ENCODE measurements at regions not wholly inside any gene's neighbourhood (a gene's known extent, or its start where the extent isn't known, plus 50 kb on each side); places are given as distances from the start of the nearest gene placed in this dataset.

DNA sequence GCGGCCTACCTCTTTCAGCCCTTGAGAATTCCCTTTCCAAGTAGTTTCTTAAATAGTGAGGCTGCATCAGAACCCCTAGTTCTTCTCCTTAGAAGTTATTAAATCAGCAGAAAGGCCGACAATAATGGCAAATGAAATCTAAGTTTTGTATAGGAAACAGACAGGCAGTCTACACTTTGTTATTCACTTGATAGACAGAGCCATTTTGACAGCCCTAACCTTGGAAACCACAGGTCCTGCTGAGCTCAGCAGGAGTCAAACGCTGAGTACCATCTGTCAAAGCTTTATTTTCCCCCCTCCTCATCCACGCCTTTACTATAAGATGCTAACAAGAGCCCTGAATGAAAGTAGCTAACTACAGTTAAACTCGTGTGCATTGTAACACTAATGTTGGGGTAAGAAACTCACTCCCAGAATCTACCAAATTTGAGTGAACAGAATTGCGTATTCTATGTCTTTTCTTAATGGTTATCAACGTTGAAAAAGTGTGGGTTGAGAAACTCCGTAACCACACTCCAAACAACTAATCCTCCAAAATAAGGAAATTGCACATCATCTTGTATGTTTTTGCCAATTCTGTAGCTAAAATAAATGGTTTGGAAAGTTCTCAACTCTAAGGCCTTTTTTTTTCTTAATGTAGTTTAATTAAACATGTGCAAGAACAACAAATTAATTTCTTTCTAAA is 90.6 kb upstream of the EFEMP1 start:
- H3K27ac ChIP-seq, result peak overlapping the region; percentile 42 to 58 (median 49)
- no peaks in the 10 kb centered on the region for H3K9me3 ChIP-seq
- ATAC-seq (no peak), DNase-seq (no peak)
- intact Hi-C loops (cut with DNase I), result no loop called here
- H3K36me3 ChIP-seq (replicated peaks in 1 of 2; ENCODE audit: insufficient read depth in 1 of 2, low read depth in 2 of 2), result no peaks in the 10 kb centered on the region
- no peaks in the 10 kb centered on the region for H3K27me3 ChIP-seq
- TF ChIP-seq, protein P1, sequence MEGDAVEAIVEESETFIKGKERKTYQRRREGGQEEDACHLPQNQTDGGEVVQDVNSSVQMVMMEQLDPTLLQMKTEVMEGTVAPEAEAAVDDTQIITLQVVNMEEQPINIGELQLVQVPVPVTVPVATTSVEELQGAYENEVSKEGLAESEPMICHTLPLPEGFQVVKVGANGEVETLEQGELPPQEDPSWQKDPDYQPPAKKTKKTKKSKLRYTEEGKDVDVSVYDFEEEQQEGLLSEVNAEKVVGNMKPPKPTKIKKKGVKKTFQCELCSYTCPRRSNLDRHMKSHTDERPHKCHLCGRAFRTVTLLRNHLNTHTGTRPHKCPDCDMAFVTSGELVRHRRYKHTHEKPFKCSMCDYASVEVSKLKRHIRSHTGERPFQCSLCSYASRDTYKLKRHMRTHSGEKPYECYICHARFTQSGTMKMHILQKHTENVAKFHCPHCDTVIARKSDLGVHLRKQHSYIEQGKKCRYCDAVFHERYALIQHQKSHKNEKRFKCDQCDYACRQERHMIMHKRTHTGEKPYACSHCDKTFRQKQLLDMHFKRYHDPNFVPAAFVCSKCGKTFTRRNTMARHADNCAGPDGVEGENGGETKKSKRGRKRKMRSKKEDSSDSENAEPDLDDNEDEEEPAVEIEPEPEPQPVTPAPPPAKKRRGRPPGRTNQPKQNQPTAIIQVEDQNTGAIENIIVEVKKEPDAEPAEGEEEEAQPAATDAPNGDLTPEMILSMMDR (IDR thresholded peaks at IDR 0.05), result no peak
- no peak for TF ChIP-seq POLR2A (IDR thresholded peaks at IDR 0.05)
- peaks cover 32% of the 10 kb centered on the region for H3K4me1 ChIP-seq
- WGBS, 2 donors, result 56 to 62% methylated on average over 8 of the region's 8 CpGs
- no peak overlapping the region for H3K4me3 ChIP-seq

DNA sequence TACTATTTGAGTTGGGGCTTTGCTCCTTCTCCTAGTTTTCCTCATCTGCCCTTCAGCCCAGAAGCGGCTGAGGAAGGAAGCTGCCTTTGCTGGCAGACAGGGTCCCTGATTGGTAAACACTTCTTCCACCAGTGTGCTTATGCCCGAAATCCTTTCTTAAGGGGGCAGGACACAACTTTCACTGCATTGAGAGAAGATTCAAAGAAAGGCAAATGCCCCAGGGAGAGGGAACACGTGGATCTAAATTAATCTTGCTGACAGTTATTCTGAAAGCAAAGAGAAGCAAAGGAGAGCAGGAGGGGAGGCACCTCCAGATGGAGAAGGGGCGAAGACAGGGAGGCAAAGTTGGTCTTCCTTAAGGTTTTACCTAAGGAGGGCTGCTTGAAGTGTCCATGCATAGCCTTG is 92.1 kb upstream of the EFEMP1 start:
- no peak for TF ChIP-seq POLR2A (IDR thresholded peaks at IDR 0.05)
- TF ChIP-seq, protein P1 (IDR thresholded peaks at IDR 0.05), result no peak
- Histone ChIP-seq H3K27ac (peak overlapping the region; percentile 33 to 51 (median 40)), H3K4me3 (no peak overlapping the region), H3K4me1 (peaks cover 31% of the 10 kb centered on the region), H3K9me3 (no peaks in the 10 kb centered on the region), H3K36me3 (replicated peaks in 1 of 2; ENCODE audit: insufficient read depth in 1 of 2, low read depth in 2 of 2) (no peaks in the 10 kb centered on the region), H3K27me3 (no peaks in the 10 kb centered on the region)
- ATAC-seq (peak; percentile 19), DNase-seq (peak in 1 of 4 donors; percentile 29)
- WGBS, 2 donors, result 23% methylated on average over 4 of the region's 4 CpGs
- intact Hi-C loops (cut with DNase I), result no loop called here

DNA sequence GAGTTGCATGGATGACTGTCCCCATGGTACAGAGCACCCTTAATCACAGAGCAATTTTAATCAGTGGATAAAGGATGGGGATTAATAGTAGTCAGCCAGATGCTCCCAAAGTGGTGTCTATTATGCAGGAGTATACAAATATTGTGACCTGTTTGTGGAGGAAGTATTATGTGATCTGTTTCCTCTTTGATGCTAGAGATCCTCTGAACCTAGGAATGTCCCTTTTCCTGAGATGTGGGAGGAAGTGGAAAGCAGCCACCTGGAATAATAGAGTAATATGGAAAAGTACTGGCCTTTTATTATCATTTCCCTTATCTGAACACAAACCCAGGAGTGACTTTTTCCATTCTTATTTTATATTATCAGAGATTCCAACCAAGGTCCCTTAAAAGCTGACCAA is 94.2 kb upstream of the EFEMP1 start:
- no peak overlapping the region for H3K4me3 ChIP-seq
- no peaks in the 10 kb centered on the region for H3K9me3 ChIP-seq
- intact Hi-C loops (cut with DNase I), result no loop called here
- H3K36me3 ChIP-seq (replicated peaks in 1 of 2; ENCODE audit: insufficient read depth in 1 of 2, low read depth in 2 of 2), result no peaks in the 10 kb centered on the region
- peaks cover 28% of the 10 kb centered on the region for H3K4me1 ChIP-seq
- DNase-seq (no peak), ATAC-seq (no peak)
- no peak for TF ChIP-seq POLR2A (IDR thresholded peaks at IDR 0.05)
- TF ChIP-seq, protein P1 (IDR thresholded peaks at IDR 0.05), result no peak
- H3K27me3 ChIP-seq, result no peaks in the 10 kb centered on the region
- H3K27ac ChIP-seq, result peak overlapping the region; percentile 36 to 78 (median 63)

DNA sequence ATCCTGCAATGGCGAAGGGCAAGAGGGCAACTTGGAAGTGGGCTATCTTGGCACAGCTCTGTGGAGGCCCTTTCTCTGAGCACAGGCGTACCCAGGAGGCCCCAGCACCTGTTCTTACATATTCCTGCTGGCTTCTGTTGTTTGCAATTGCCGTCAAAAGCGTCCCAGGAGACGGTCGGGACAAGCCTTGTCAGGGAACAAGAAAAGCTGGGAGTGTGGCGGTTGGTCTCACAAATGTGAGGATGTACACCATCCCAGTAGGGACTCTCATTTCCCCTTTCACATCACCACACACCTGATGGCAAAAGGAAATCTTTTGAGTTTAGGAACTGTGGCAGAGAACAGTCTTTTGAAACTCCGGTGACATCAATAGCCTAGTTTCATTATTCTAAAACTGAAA is 94.7 kb upstream of the EFEMP1 start:
- intact Hi-C loops (cut with DNase I), result no loop called here
- ATAC-seq (no peak), DNase-seq (peak in 2 of 4 donors; percentile 16 to 35)
- peak in 1 of 3 donors; percentile 21 for TF ChIP-seq POLR2A (IDR thresholded peaks at IDR 0.05)
- TF ChIP-seq, protein P1 (IDR thresholded peaks at IDR 0.05), result no peak
- no peaks in the 10 kb centered on the region for H3K36me3 ChIP-seq (replicated peaks in 1 of 2; ENCODE audit: insufficient read depth in 1 of 2, low read depth in 2 of 2)
- H3K4me1 ChIP-seq, result peaks cover 31% of the 10 kb centered on the region
- no peaks in the 10 kb centered on the region for H3K9me3 ChIP-seq
- no peak overlapping the region for H3K4me3 ChIP-seq
- peak overlapping the region; percentile 36 to 78 (median 63) for H3K27ac ChIP-seq
- 30 to 60% methylated on average over 8 of the region's 8 CpGs for WGBS, 2 donors
- no peaks in the 10 kb centered on the region for H3K27me3 ChIP-seq

DNA sequence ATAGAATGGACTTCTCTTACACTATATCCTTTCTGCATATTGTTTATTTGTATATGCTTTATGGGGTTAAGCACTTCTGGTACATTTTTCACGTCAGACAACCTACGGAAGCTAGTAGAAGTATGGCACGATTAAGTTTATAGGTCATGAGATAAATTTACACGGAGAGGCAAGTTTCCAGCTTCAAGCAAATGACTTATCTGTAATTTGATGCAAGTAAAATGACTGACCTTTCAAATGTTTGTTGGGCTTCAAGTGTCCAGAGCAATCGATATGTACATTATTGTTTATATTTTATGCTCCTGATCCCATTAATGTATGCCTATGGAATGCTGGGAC is 97.5 kb upstream of the EFEMP1 start:
- Histone ChIP-seq H3K9me3 (no peaks in the 10 kb centered on the region), H3K36me3 (replicated peaks in 1 of 2; ENCODE audit: insufficient read depth in 1 of 2, low read depth in 2 of 2) (no peaks in the 10 kb centered on the region), H3K27ac (peak overlapping the region; percentile 63 to 80 (median 72)), H3K4me3 (no peak overlapping the region), H3K27me3 (no peaks in the 10 kb centered on the region), H3K4me1 (peaks cover 50% of the 10 kb centered on the region)
- TF ChIP-seq, protein P1 (IDR thresholded peaks at IDR 0.05), result no peak
- TF ChIP-seq POLR2A (IDR thresholded peaks at IDR 0.05), result no peak
- intact Hi-C loops (cut with DNase I), result no loop called here
- ATAC-seq (peak; percentile 54), DNase-seq (no peak)
- 35 to 36% methylated on average over 5 of the region's 5 CpGs for WGBS, 2 donors
